SH-SY5Y (cell line): ENCODE measurements at regions not wholly inside any gene's neighbourhood (a gene's known extent, or its start where the extent isn't known, plus 50 kb on each side); places are given as distances from the start of the nearest gene placed in this dataset.

Source experiments
- GATA2 ChIP-seq: IDR thresholded peaks from 2 replicates; pipeline ENCODE4 v1.6.1; 2011; ENCODE audit warnings: mild to moderate bottlenecking, low read depth, low read length
- GATA3 ChIP-seq: IDR thresholded peaks from 2 replicates; pipeline ENCODE4 v1.6.1; 2011; ENCODE audit warnings: low read depth, mild to moderate bottlenecking, low read length, moderate library complexity

GRCh38 chr6:163772701-163773100, 358.2 kb downstream of the QKI start:
- no peak for TF ChIP-seq GATA2
- no peak for TF ChIP-seq GATA3

- TF ChIP-seq GATA3 (no peak), GATA2 (no peak)
Observed at GRCh38 chr6:163771180-163771579, 356.7 kb downstream of the QKI start.

GRCh38 chr6:163768905-163769304, 354.4 kb downstream of the QKI start:
- no peak for TF ChIP-seq GATA2
- no peak for TF ChIP-seq GATA3

- no peak for TF ChIP-seq GATA2
- TF ChIP-seq GATA3: no peak
Observed at GRCh38 chr6:163766936-163767335, 352.4 kb downstream of the QKI start.

GRCh38 chr6:163765335-163765734, 350.8 kb downstream of the QKI start:
- no peak for TF ChIP-seq GATA3
- no peak for TF ChIP-seq GATA2

- no peak for TF ChIP-seq GATA3
- no peak for TF ChIP-seq GATA2
Observed at GRCh38 chr6:163764565-163764964, 350.0 kb downstream of the QKI start.

GRCh38 chr6:163761481-163761880, 347.0 kb downstream of the QKI start:
- TF ChIP-seq GATA2 (no peak), GATA3 (no peak)

GRCh38 chr6:163760860-163761259, 346.3 kb downstream of the QKI start:
- TF ChIP-seq GATA3 (no peak), GATA2 (no peak)

- no peak for TF ChIP-seq GATA3
- TF ChIP-seq GATA2: no peak
Observed at GRCh38 chr6:163759542-163759941, 345.0 kb downstream of the QKI start.

GRCh38 chr6:163757520-163757919, 343.0 kb downstream of the QKI start:
- TF ChIP-seq GATA3 (no peak), GATA2 (no peak)

GRCh38 chr6:163756079-163756478, 341.6 kb downstream of the QKI start:
- TF ChIP-seq GATA3 (no peak), GATA2 (no peak)

- TF ChIP-seq GATA3: no peak
- TF ChIP-seq GATA2: no peak
Observed at GRCh38 chr6:163754866-163755265, 340.3 kb downstream of the QKI start.

- TF ChIP-seq GATA3 (no peak), GATA2 (no peak)
Observed at GRCh38 chr6:163753430-163753829, 338.9 kb downstream of the QKI start.

GRCh38 chr6:163752446-163752845, 337.9 kb downstream of the QKI start:
- TF ChIP-seq GATA2 (no peak), GATA3 (no peak)

GRCh38 chr6:163751032-163751525, 336.6 kb downstream of the QKI start:
- TF ChIP-seq GATA3 (no peak), GATA2 (no peak)

- no peak for TF ChIP-seq GATA2
- TF ChIP-seq GATA3: no peak
Observed at GRCh38 chr6:163750431-163751031, 336.0 kb downstream of the QKI start.
